Transverse colon (tissue), 3 donors: ENCODE measurements at regions not wholly inside any gene's neighbourhood (a gene's known extent, or its start where the extent isn't known, plus 50 kb on each side); places are given as distances from the start of the nearest gene placed in this dataset.

ENCODE experiments used
- CTCF ChIP-seq, 5 experiments: fragments of 200-600 bp in 3 of 5; fragments of 450-650 bp in 2 of 5; sonication (generic) in 3 of 5; IDR thresholded peaks; 1 replicate in 2 of 5; 2 replicates in 3 of 5; pipeline ENCODE4 v1.5.1; 2016 to 2017; ENCODE audit warnings: antibody characterized with exemption in 5 of 5, inconsistent platforms in 3 of 5, mild to moderate bottlenecking in 2 of 5, moderate library complexity in 1 of 5
- EP300 ChIP-seq: sonication (generic); formaldehyde crosslinking; IDR thresholded peaks from one replicate; pipeline ENCODE4 v1.6.1; 2017; ENCODE audit warnings: antibody characterized with exemption, low read depth

GRCh38 chr15:36130641-36131310 is 448.6 kb upstream of the CDIN1 start:
- no peak for TF ChIP-seq EP300
- TF ChIP-seq CTCF (IDR thresholded peaks at IDR 0.05), result no peak
